ENCODE measurements at regions not wholly inside any gene's neighbourhood (a gene's known extent, or its start where the extent isn't known, plus 50 kb on each side); places are given as distances from the start of the nearest gene placed in this dataset.

DNA sequence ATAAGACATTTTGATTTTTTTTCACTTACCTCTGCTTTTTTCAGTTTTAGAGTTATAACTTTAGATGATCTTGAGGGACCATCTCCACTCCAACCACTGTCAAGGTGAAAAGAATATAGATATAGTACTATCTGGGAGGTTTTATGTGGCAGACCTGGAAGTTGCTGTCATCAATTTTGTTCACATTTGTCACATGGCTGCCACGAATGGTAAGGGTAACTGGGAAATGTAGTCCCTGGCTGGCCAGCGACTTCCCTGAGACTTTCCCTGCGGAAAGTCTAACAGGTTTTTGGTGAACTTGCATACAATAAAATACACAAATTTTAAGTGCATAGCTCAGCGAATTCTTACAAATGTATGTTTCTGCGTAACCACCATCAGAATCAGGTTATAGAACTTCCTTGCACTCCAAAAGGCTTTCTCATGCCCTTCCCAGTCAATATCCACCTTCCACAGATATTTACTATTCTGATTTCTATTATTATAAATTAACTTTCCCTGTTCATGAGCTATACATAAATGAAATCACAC is 121.5 kb downstream of the MAT2B start:
- no peak overlapping the region for H3K4me3 ChIP-seq (ENCODE audit: low read depth, low read length, poor library complexity, severe bottlenecking)
- no peaks in the 10 kb centered on the region for H4K20me1 ChIP-seq (ENCODE audit: insufficient read depth, low read length)

GRCh38 chr5:163631856-163632255 is 126.4 kb downstream of the MAT2B start:
- Histone ChIP-seq H4K20me1 (ENCODE audit: insufficient read depth, low read length) (no peaks in the 10 kb centered on the region), H3K4me3 (ENCODE audit: low read depth, low read length, poor library complexity, severe bottlenecking) (no peak overlapping the region), H3K27ac (ENCODE audit: low read depth, low read length, poor library complexity, severe bottlenecking) (no peak overlapping the region), H3K79me2 (ENCODE audit: insufficient read depth, low read depth, low read length) (no peaks in the 10 kb centered on the region), H3K9me3 (ENCODE audit: low read length) (no peaks in the 10 kb centered on the region), H2AFZ (ENCODE audit: low read length) (no peak overlapping the region), H3K36me3 (ENCODE audit: insufficient read depth, low read length) (no peaks in the 10 kb centered on the region), H3K9me2 (ENCODE audit: insufficient read depth, low read length) (no peaks in the 10 kb centered on the region), H3K4me2 (ENCODE audit: low read length) (no peak overlapping the region), H3K4me1 (ENCODE audit: insufficient read depth, low read length, poor library complexity, severe bottlenecking) (no peaks in the 10 kb centered on the region)
- BruUV-seq (replicated peaks): no TSS peak
- DNase-seq (ENCODE audit: low spot score): no peak
- no peak for TF ChIP-seq EZH2phosphoT487 (IDR thresholded peaks at IDR 0.05; ENCODE audit: borderline replicate concordance, low read depth, low read length)
- TF ChIP-seq, protein P1, sequence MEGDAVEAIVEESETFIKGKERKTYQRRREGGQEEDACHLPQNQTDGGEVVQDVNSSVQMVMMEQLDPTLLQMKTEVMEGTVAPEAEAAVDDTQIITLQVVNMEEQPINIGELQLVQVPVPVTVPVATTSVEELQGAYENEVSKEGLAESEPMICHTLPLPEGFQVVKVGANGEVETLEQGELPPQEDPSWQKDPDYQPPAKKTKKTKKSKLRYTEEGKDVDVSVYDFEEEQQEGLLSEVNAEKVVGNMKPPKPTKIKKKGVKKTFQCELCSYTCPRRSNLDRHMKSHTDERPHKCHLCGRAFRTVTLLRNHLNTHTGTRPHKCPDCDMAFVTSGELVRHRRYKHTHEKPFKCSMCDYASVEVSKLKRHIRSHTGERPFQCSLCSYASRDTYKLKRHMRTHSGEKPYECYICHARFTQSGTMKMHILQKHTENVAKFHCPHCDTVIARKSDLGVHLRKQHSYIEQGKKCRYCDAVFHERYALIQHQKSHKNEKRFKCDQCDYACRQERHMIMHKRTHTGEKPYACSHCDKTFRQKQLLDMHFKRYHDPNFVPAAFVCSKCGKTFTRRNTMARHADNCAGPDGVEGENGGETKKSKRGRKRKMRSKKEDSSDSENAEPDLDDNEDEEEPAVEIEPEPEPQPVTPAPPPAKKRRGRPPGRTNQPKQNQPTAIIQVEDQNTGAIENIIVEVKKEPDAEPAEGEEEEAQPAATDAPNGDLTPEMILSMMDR (conservative IDR thresholded peaks at IDR 0.05; ENCODE audit: low read length): no peak
- POLR2A ChIA-PET: no interaction called here
- intact Hi-C loops (cut with micrococcal nuclease; ENCODE audit: unreplicated experiment): no loop called here
- CTCF ChIA-PET (ENCODE audit: unreplicated experiment): no interaction called here

More for the DNA sequence above, 121.5 kb downstream of the MAT2B start:
- Histone ChIP-seq H3K79me2 (ENCODE audit: insufficient read depth, low read depth, low read length) (no peaks in the 10 kb centered on the region), H3K9me3 (ENCODE audit: low read length) (no peaks in the 10 kb centered on the region), H3K36me3 (ENCODE audit: insufficient read depth, low read length) (no peaks in the 10 kb centered on the region), H3K27ac (ENCODE audit: low read depth, low read length, poor library complexity, severe bottlenecking) (no peak overlapping the region), H3K9me2 (ENCODE audit: insufficient read depth, low read length) (no peaks in the 10 kb centered on the region), H3K4me1 (ENCODE audit: insufficient read depth, low read length, poor library complexity, severe bottlenecking) (no peaks in the 10 kb centered on the region), H2AFZ (ENCODE audit: low read length) (no peak overlapping the region), H3K4me2 (ENCODE audit: low read length) (no peak overlapping the region)
- ChIA-PET POLR2A (interaction anchor here (0.6 to 0.7 kb wide), 4 partner anchors 12 to 297 kb away, joined by 3 to 5 read pairs (median 3); no protein-coding TSS in a partner anchor), CTCF (ENCODE audit: unreplicated experiment) (no interaction called here)
- TF ChIP-seq, protein P1 (conservative IDR thresholded peaks at IDR 0.05; ENCODE audit: low read length): no peak
- TF ChIP-seq EZH2phosphoT487 (IDR thresholded peaks at IDR 0.05; ENCODE audit: borderline replicate concordance, low read depth, low read length): no peak
- intact Hi-C loops (cut with micrococcal nuclease; ENCODE audit: unreplicated experiment): no loop called here
- no TSS peak for BruUV-seq (replicated peaks)
- no peak for DNase-seq (ENCODE audit: low spot score)

DNA sequence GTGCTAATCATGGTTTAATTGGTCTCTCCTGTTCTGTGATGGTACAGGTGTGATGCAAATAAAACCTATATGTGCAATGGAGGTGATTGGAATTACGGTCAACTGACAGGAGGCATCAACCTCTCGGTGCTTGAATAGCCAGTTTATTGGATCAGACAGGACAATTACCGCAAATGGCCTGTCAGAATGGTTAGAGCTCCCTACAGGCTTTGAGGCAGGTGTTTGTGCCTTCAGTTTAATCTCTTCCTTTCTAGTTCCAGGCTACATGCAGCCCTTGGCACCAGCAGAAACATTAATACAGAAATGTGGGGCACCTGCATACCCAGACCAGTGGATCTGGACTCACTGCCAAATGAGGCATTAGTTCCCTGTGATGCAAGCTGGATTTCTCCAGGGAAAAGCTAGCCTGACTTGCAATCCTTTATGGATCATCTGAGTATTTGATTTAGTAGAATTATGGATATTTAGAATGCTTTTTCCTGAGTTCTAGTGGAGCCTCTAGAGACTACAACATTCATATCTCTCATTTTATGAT is 128.6 kb downstream of the MAT2B start:
- BruUV-seq (replicated peaks): no TSS peak
- Histone ChIP-seq H3K36me3 (ENCODE audit: insufficient read depth, low read length) (no peaks in the 10 kb centered on the region), H3K9me3 (ENCODE audit: low read length) (no peaks in the 10 kb centered on the region), H3K9me2 (ENCODE audit: insufficient read depth, low read length) (no peaks in the 10 kb centered on the region), H3K4me2 (ENCODE audit: low read length) (no peak overlapping the region), H3K79me2 (ENCODE audit: insufficient read depth, low read depth, low read length) (no peaks in the 10 kb centered on the region), H2AFZ (ENCODE audit: low read length) (no peak overlapping the region), H3K4me3 (ENCODE audit: low read depth, low read length, poor library complexity, severe bottlenecking) (no peak overlapping the region), H3K27ac (ENCODE audit: low read depth, low read length, poor library complexity, severe bottlenecking) (no peak overlapping the region), H3K4me1 (ENCODE audit: insufficient read depth, low read length, poor library complexity, severe bottlenecking) (no peaks in the 10 kb centered on the region), H4K20me1 (ENCODE audit: insufficient read depth, low read length) (no peaks in the 10 kb centered on the region)
- POLR2A ChIA-PET: no interaction called here
- no peak for TF ChIP-seq EZH2phosphoT487 (IDR thresholded peaks at IDR 0.05; ENCODE audit: borderline replicate concordance, low read depth, low read length)
- TF ChIP-seq, protein P1 (conservative IDR thresholded peaks at IDR 0.05; ENCODE audit: low read length): no peak
- CTCF ChIA-PET (ENCODE audit: unreplicated experiment): no interaction called here
- intact Hi-C loops (cut with micrococcal nuclease; ENCODE audit: unreplicated experiment): no loop called here
- DNase-seq (ENCODE audit: low spot score): no peak
